ENCODE measurements at regions not wholly inside any gene's neighbourhood (a gene's known extent, or its start where the extent isn't known, plus 50 kb on each side); places are given as distances from the start of the nearest gene placed in this dataset.
"Not testable (repeated sequence)": the region's sequence is repeated elsewhere in the genome, so short reads cannot be mapped to it uniquely, and the experiment has no call there.

GRCh38 chr5:130796032-130796431 lies 369.0 kb downstream of the HINT1 start:
- Histone ChIP-seq H3K9me3 (ENCODE audit: control insufficient read depth, insufficient read depth, low read depth, low read length) (0 out of 2 replicates have a peak, but pooled peaks cover 5% of the 10 kb centered on the region), H3K27me3 (ENCODE audit: control insufficient read depth, insufficient read depth, low read length) (no peaks in the 10 kb centered on the region), H3K4me1 (ENCODE audit: control insufficient read depth, insufficient read depth, low read length) (peaks cover 3% of the 10 kb centered on the region; the same call in 1 of the 2 replicates), H3K36me3 (ENCODE audit: control insufficient read depth, insufficient read depth, low read length) (no peaks in the 10 kb centered on the region), H3K9ac (ENCODE audit: low read length) (no peak overlapping the region), H3K27ac (ENCODE audit: low read depth, low read length) (no peak overlapping the region), H3K4me3 (ENCODE audit: low read depth, low read length) (no peak overlapping the region)

GRCh38 chr5:130795037-130795436 lies 370.0 kb downstream of the HINT1 start:
- H3K4me3 ChIP-seq (ENCODE audit: low read depth, low read length) = no peak overlapping the region
- no peaks in the 10 kb centered on the region for H3K27me3 ChIP-seq (ENCODE audit: control insufficient read depth, insufficient read depth, low read length)
- H3K9me3 ChIP-seq (ENCODE audit: control insufficient read depth, insufficient read depth, low read depth, low read length) = 0 out of 2 replicates have a peak, but pooled peaks cover 5% of the 10 kb centered on the region
- peaks cover 3% of the 10 kb centered on the region; the same call in 1 of the 2 replicates for H3K4me1 ChIP-seq (ENCODE audit: control insufficient read depth, insufficient read depth, low read length)
- no peak overlapping the region for H3K9ac ChIP-seq (ENCODE audit: low read length)
- H3K27ac ChIP-seq (ENCODE audit: low read depth, low read length) = no peak overlapping the region
- H3K36me3 ChIP-seq (ENCODE audit: control insufficient read depth, insufficient read depth, low read length) = no peaks in the 10 kb centered on the region

- H3K9ac ChIP-seq (ENCODE audit: low read length) = no peak overlapping the region
- no peaks in the 10 kb centered on the region for H3K9me3 ChIP-seq (ENCODE audit: control insufficient read depth, insufficient read depth, low read depth, low read length)
- H3K36me3 ChIP-seq (ENCODE audit: control insufficient read depth, insufficient read depth, low read length) = no peaks in the 10 kb centered on the region
- no peak overlapping the region for H3K27ac ChIP-seq (ENCODE audit: low read depth, low read length)
- no peaks in the 10 kb centered on the region for H3K27me3 ChIP-seq (ENCODE audit: control insufficient read depth, insufficient read depth, low read length)
- H3K4me1 ChIP-seq (ENCODE audit: control insufficient read depth, insufficient read depth, low read length) = no peaks in the 10 kb centered on the region
- no peak overlapping the region for H3K4me3 ChIP-seq (ENCODE audit: low read depth, low read length)
Measured at GRCh38 chr5:130777794-130778193, 387.3 kb downstream of the HINT1 start.

- Histone ChIP-seq H3K4me3 (ENCODE audit: low read depth, low read length) (no peak overlapping the region), H3K9ac (ENCODE audit: low read length) (no peak overlapping the region), H3K27me3 (ENCODE audit: control insufficient read depth, insufficient read depth, low read length) (no peaks in the 10 kb centered on the region), H3K4me1 (ENCODE audit: control insufficient read depth, insufficient read depth, low read length) (no peaks in the 10 kb centered on the region), H3K27ac (ENCODE audit: low read depth, low read length) (no peak overlapping the region), H3K36me3 (ENCODE audit: control insufficient read depth, insufficient read depth, low read length) (no peaks in the 10 kb centered on the region), H3K9me3 (ENCODE audit: control insufficient read depth, insufficient read depth, low read depth, low read length) (no peaks in the 10 kb centered on the region)
Measured at GRCh38 chr5:130773813-130774212, 391.2 kb downstream of the HINT1 start.

- H3K27me3 ChIP-seq (ENCODE audit: control insufficient read depth, insufficient read depth, low read length) = no peaks in the 10 kb centered on the region
- H3K9ac ChIP-seq (ENCODE audit: low read length) = no peak overlapping the region
- no peaks in the 10 kb centered on the region for H3K36me3 ChIP-seq (ENCODE audit: control insufficient read depth, insufficient read depth, low read length)
- H3K27ac ChIP-seq (ENCODE audit: low read depth, low read length) = no peak overlapping the region
- H3K4me1 ChIP-seq (ENCODE audit: control insufficient read depth, insufficient read depth, low read length) = no peaks in the 10 kb centered on the region
- H3K4me3 ChIP-seq (ENCODE audit: low read depth, low read length) = no peak overlapping the region
- no peaks in the 10 kb centered on the region for H3K9me3 ChIP-seq (ENCODE audit: control insufficient read depth, insufficient read depth, low read depth, low read length)
Measured at GRCh38 chr5:130762031-130762430, 403.0 kb downstream of the HINT1 start.

- no peaks in the 10 kb centered on the region for H3K36me3 ChIP-seq (ENCODE audit: control insufficient read depth, insufficient read depth, low read length)
- no peaks in the 10 kb centered on the region for H3K27me3 ChIP-seq (ENCODE audit: control insufficient read depth, insufficient read depth, low read length)
- no peak overlapping the region for H3K27ac ChIP-seq (ENCODE audit: low read depth, low read length)
- no peaks in the 10 kb centered on the region for H3K9me3 ChIP-seq (ENCODE audit: control insufficient read depth, insufficient read depth, low read depth, low read length)
- no peaks in the 10 kb centered on the region for H3K4me1 ChIP-seq (ENCODE audit: control insufficient read depth, insufficient read depth, low read length)
- H3K4me3 ChIP-seq (ENCODE audit: low read depth, low read length) = no peak overlapping the region
- H3K9ac ChIP-seq (ENCODE audit: low read length) = no peak overlapping the region
Measured at GRCh38 chr5:130759061-130759460, 406.0 kb downstream of the HINT1 start.

- Histone ChIP-seq H3K9ac (ENCODE audit: low read length) (no peak overlapping the region), H3K4me3 (ENCODE audit: low read depth, low read length) (no peak overlapping the region), H3K9me3 (ENCODE audit: control insufficient read depth, insufficient read depth, low read depth, low read length) (peaks cover 14% of the 10 kb centered on the region; the same call in 1 of the 2 replicates), H3K27ac (ENCODE audit: low read depth, low read length) (no peak overlapping the region), H3K36me3 (ENCODE audit: control insufficient read depth, insufficient read depth, low read length) (no peaks in the 10 kb centered on the region), H3K27me3 (ENCODE audit: control insufficient read depth, insufficient read depth, low read length) (peaks cover 21% of the 10 kb centered on the region; the same call in 1 of the 2 replicates), H3K4me1 (ENCODE audit: control insufficient read depth, insufficient read depth, low read length) (no peaks in the 10 kb centered on the region)
Measured at GRCh38 chr5:130747556-130747955, 417.5 kb downstream of the HINT1 start.

GRCh38 chr5:130746641-130747040 lies 418.4 kb downstream of the HINT1 start:
- H3K4me3 ChIP-seq (ENCODE audit: low read depth, low read length); H3K27ac ChIP-seq (ENCODE audit: low read depth, low read length); H3K4me1 ChIP-seq (ENCODE audit: control insufficient read depth, insufficient read depth, low read length); H3K9ac ChIP-seq (ENCODE audit: low read length); H3K36me3 ChIP-seq (ENCODE audit: control insufficient read depth, insufficient read depth, low read length): not testable (repeated sequence)
- Histone ChIP-seq H3K27me3 (ENCODE audit: control insufficient read depth, insufficient read depth, low read length) (peaks cover 30% of the 10 kb centered on the region; the same call in 1 of the 2 replicates), H3K9me3 (ENCODE audit: control insufficient read depth, insufficient read depth, low read depth, low read length) (peaks cover 14% of the 10 kb centered on the region; the same call in 1 of the 2 replicates)

GRCh38 chr5:130743092-130743491 lies 422.0 kb downstream of the HINT1 start:
- H3K27ac ChIP-seq (ENCODE audit: low read depth, low read length) = no peak overlapping the region
- peaks cover 19% of the 10 kb centered on the region; the same call in 1 of the 2 replicates for H3K9me3 ChIP-seq (ENCODE audit: control insufficient read depth, insufficient read depth, low read depth, low read length)
- no peaks in the 10 kb centered on the region for H3K36me3 ChIP-seq (ENCODE audit: control insufficient read depth, insufficient read depth, low read length)
- no peaks in the 10 kb centered on the region; the same call in 1 of the 2 replicates for H3K4me1 ChIP-seq (ENCODE audit: control insufficient read depth, insufficient read depth, low read length)
- H3K9ac ChIP-seq (ENCODE audit: low read length) = no peak overlapping the region
- peaks cover 58% of the 10 kb centered on the region; the same call in 1 of the 2 replicates for H3K27me3 ChIP-seq (ENCODE audit: control insufficient read depth, insufficient read depth, low read length)
- H3K4me3 ChIP-seq (ENCODE audit: low read depth, low read length) = no peak overlapping the region

GRCh38 chr5:130740047-130740569 lies 424.9 kb downstream of the HINT1 start:
- peaks cover 6% of the 10 kb centered on the region; the same call in 1 of the 2 replicates for H3K9me3 ChIP-seq (ENCODE audit: control insufficient read depth, insufficient read depth, low read depth, low read length)
- H3K4me3 ChIP-seq (ENCODE audit: low read depth, low read length) = no peak overlapping the region
- H3K27me3 ChIP-seq (ENCODE audit: control insufficient read depth, insufficient read depth, low read length) = peaks cover 57% of the 10 kb centered on the region; the same call in 1 of the 2 replicates
- no peak overlapping the region for H3K9ac ChIP-seq (ENCODE audit: low read length)
- H3K4me1 ChIP-seq (ENCODE audit: control insufficient read depth, insufficient read depth, low read length) = no peaks in the 10 kb centered on the region; the same call in 1 of the 2 replicates
- no peak overlapping the region for H3K27ac ChIP-seq (ENCODE audit: low read depth, low read length)
- no peaks in the 10 kb centered on the region for H3K36me3 ChIP-seq (ENCODE audit: control insufficient read depth, insufficient read depth, low read length)

- peak overlapping the region; percentile 68 for H3K9ac ChIP-seq (ENCODE audit: low read length)
- H3K4me3 ChIP-seq (ENCODE audit: low read depth, low read length) = peak overlapping the region; percentile 62
- no peaks in the 10 kb centered on the region for H3K9me3 ChIP-seq (ENCODE audit: control insufficient read depth, insufficient read depth, low read depth, low read length)
- no peaks in the 10 kb centered on the region for H3K36me3 ChIP-seq (ENCODE audit: control insufficient read depth, insufficient read depth, low read length)
- H3K4me1 ChIP-seq (ENCODE audit: control insufficient read depth, insufficient read depth, low read length) = peaks cover 9% of the 10 kb centered on the region
- no peaks in the 10 kb centered on the region for H3K27me3 ChIP-seq (ENCODE audit: control insufficient read depth, insufficient read depth, low read length)
- no peak overlapping the region for H3K27ac ChIP-seq (ENCODE audit: low read depth, low read length)
Measured at GRCh38 chr5:130731839-130732238, 433.2 kb downstream of the HINT1 start.

Data from HUES6 (cell line).